ENCODE measurements at regions not wholly inside any gene's neighbourhood (a gene's known extent, or its start where the extent isn't known, plus 50 kb on each side); places are given as distances from the start of the nearest gene placed in this dataset.

- TF ChIP-seq CTCF (IDR thresholded peaks at IDR 0.05; ENCODE audit: low read depth, low read length), result no peak
- TF ChIP-seq EZH2phosphoT487 (IDR thresholded peaks at IDR 0.05; ENCODE audit: low read depth), result no peak
These were observed 263.2 kb upstream of the HS6ST1 start for GRCh38 chr2:128581849-128582244.
